HG03045 (cell line): ENCODE measurements at regions not wholly inside any gene's neighbourhood (a gene's known extent, or its start where the extent isn't known, plus 50 kb on each side); places are given as distances from the start of the nearest gene placed in this dataset.
"Not testable (repeated sequence)": the region's sequence is repeated elsewhere in the genome, so short reads cannot be mapped to it uniquely, and the experiment has no call there.

ENCODE experiments used
- ATAC-seq: cut with Tn5 transposase; IDR thresholded peaks from one replicate; pipeline ENCODE4 v1.9.1; 2021; ENCODE audit warnings: mild to moderate bottlenecking, moderate library complexity; ENCODE audit not compliant: unreplicated experiment

DNA sequence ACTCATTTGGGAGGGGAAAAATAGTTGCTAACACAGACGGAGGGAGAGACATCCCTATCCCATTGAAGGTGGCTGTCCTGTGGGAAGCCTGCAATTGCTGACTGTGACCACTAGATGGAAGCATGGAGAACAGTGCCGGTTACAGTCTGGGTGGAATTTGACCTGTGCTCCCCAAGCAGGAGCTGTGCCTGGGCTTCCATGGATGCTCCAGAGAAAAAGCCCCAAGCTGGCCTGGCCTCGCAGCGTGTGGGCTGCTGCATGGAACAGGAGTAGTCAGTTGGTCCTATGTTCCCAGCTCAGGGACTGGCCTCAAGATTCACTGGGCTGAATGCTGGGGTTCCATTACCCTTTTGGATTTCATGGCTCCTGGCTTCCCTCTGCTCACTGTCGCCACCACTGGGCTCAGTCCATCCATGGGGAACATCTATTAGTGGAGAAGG is 116.3 kb upstream of the CHD6 start:
- no peak for ATAC-seq

DNA sequence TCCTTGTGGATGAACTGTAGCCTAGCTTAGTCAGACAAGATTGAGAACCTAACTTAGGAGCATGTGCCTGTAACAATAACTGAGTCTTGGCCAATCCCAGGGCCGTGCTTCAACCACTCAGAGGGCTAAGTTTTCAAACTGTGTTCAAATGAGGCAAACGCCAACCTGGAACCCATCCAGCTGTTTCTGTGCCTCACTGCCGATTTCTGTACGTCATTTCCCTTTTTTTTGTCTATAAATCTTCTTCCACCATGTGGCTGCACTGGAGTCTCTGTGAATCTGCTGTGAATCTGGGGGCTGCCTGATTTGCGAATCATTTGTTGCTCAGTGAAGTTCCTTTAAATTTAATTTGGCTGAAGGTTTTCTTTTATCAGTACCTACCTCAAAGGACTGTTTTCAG is 115.0 kb upstream of the CHD6 start:
- ATAC-seq: no peak

DNA sequence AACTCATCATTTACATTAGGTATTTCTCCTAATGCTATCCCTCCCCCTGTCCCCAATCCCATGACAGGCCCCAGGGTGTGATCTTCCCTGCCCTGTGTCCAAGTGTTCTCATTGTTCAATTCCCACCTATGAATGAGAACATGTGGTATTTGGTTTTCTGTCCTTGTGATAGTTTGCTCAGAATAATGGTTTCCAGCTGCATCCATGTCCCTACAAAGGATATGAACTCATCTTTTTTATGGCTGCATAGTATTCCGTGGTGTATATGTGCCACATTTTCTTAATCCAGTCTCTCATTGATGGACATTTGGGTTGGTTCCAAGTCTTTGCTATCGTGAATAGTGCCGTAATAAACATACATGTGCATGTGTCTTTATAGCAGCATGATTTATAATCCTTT is 113.0 kb upstream of the CHD6 start:
- not testable (repeated sequence) for ATAC-seq

DNA sequence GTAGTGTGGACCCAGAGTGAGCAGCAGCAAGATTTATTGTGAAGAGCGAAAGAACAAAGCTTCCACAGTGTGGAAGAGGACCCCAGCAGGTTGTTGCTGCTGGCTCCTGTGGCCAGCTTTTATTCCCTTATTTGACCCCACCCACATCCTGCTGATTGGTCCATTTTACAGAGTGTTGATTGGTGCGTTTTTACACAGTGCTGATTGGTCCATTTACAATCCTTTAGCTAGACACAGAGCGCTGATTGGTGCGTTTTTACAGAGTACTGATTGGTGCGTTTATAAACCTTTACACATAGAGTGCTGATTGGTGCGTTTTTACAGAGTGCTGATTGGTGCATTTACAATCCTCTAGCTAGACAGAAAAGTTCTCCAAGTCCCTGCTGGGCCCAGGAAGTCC is 109.5 kb upstream of the CHD6 start:
- ATAC-seq: not testable (repeated sequence)

DNA sequence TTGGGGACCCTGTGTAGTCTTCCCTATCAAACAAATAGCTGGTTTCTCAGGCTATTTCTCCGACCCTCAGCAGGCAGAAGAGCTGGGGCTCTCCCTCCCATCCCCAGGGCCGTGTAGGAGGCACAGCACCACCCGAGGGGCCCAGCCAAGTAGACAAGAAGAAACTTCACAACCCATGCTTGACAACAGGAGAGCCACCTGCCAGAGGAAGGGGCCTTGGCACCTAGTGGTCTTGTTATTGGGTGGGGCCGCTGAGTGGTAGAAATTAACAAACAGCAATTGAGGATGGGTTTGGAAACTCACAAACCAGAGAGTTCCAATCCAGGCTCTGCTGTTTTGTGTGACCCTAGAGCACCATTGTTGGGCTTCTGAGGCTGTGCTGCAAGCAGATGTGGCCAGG is 108.5 kb upstream of the CHD6 start:
- ATAC-seq: no peak

DNA sequence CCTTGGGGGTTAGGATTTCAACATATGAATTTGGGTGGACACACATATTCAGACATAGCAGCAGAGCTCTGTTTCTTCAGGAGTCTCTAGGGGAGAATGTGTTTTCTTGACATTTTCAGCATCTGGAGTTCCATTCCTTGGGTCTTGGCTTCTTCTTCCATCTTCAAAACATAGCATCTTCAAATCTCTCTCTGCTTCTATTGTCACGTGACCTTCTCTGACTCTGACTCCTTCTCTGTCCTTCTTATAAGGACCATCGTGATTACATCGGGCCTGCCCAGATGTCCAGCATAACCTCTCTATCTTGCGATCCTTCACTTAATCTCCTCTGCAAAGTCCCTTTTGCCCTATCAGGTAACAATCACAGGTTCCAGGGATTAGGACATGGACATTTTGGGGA is 101.0 kb upstream of the CHD6 start:
- no peak for ATAC-seq

DNA sequence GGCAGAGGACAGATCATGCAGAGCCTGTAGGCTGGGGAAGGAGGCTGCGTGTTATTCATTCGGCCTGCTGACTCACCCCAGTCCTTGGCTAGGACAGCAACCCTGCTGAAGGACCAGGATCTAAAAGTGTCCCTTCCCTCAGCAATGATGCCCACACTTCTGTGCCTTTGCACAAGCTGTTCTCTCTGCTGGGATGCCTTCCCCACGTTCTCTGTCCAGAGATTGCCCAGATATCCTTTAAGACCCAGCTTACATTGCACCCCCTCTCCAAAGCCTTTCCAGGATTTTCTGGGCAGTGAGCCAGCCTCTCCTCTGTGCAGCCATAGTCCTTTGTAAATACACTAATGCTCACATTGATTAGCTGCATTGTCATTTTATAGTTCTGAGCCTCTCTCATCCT is 99.3 kb upstream of the CHD6 start:
- no peak for ATAC-seq

DNA sequence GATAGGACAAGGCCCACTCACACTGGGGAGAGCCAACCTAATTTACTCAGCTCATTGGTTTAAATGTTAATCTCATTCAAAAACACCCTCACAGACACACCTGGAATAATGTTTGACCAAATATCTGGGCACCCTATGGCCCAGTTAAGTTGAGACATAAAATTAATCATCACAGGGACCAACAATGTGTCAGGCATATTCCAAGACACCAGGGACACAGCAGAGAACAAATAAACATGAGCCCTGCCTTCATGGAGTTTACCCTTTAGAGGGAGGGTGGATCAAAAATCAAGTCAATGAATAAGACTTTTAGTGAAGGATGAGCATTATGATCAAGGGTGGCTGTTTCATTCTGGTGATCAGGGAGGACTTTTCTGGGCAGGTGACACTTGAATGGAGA is 98.7 kb upstream of the CHD6 start:
- ATAC-seq: no peak

DNA sequence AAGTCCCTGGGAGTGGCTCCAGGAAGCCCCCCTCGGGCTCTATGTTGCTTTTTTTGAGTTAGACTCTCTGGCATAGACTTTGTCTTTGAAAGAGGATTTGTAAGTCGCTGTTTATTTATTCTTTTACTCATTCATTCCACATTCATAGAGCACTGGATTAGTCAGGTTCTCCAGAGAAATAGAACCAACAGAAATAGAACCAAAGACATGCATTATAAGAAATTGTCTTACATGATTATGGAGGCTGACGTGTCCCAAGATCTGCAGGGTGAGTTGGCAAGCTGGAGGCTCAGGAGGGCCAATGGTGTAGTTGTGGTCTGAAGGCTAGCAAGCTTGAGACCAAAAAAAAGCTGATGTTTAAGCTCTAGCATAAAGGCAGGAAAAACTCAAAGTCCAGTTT is 98.3 kb upstream of the CHD6 start:
- no peak for ATAC-seq

DNA sequence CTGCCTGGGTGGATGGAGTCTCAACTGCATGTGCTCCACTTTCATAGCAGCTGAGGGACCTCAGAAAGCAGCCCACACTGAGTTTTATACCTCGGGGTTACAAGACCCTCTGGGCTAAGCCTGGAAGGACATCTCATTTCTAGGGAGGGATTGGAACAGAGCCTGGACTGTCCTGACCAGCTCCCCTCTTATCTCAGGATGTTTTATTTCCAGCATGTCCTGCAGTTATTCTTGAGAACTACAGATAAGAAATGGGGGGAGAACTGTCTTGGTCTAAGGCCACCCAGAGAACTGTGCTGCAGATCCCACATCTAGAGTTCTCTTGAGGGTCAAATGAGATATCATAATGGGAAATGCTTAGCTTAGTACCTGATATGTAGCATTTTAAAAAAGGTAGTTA is 97.3 kb upstream of the CHD6 start:
- ATAC-seq: no peak

DNA sequence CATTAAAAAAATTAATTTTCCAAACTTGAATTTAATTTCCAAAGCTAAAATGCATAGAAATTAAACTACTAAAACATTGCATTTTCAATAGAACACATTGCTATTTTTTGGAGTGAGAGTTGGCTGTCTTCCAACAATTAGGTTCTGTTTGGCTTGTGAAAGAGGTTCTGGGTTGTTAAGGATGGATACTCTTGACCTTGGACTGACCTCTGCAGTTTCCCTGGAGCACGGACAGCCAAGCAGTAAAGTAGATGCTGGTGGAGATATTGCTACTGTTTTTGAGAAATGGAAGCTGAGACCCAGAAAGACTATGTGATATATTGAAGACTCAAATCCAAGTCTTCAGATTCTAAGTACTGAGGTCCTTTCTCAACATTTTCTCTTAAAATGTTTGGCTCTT is 95.9 kb upstream of the CHD6 start:
- ATAC-seq: no peak

DNA sequence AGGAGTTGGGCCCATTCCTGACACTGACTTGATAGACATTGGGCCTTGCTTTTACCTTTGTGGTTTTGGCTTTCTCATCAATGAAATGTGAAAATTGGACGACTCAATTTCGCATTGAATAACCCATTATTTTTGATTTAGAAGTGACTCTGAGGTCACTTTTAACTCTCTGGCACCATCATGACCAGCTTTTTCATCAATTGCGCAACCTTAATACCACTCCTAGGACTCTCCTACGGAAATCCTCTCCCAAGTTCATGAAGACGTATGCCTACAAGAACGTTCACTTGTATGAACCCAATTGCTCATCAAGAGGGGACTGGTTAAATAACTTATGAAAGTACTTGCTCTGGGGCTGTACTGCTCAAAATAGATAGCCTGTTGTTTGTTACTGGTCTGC is 86.7 kb upstream of the CHD6 start:
- no peak for ATAC-seq

DNA sequence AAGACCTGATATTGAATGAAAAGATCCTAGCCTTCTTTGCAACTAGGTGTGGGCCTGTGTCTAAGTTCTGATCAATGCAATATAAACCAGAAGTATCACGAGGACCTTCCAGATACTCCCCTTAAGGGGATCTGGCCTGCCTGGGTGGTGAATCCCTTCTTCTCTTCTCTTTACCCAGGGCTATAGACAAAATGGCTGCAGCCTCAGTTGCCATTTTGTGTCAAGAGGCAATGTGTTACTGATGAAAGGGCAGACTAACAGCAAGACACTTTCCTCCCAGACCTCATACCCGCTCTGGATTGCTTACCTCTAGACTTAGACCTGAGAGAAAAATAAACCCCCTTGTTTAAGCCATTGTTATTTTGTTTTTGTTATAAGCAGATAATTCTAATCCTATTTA is 84.5 kb upstream of the CHD6 start:
- no peak for ATAC-seq

DNA sequence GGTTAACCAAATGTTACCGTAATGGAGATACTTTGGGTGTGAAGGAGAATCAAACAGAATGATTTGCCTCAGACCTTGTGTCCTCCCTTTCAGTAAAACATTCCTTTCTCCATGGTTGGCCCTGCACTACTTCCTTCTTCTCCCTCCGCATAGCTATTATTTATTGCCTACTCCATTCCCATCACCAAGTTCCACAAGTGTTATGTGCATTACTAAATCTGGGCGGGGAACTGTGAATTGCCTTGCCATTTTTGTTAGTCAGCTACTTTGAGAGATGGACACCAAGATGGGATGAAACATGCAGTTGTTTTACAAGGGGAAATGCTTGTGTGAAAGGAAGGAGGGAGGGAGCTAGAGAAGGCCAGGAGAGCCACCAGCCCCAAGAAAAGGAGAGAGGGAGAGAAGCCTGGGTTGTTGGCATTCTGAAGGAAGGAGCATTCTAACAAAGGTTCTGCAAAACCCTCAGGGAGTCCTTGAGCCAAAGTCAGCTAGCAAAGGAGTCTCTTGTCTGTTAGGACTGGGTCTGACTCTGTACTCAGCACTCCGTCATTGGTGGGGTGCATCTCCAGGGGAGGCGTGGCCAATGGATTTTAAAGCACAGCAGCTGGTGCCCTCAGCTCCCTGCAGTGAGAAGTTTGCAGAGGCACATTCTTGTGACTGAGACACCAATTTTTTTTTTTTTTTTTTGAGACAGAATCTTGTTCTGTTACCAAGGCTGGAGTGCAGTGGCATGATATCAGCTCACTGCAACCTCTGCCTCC is 83.6 kb upstream of the CHD6 start:
- no peak for ATAC-seq

DNA sequence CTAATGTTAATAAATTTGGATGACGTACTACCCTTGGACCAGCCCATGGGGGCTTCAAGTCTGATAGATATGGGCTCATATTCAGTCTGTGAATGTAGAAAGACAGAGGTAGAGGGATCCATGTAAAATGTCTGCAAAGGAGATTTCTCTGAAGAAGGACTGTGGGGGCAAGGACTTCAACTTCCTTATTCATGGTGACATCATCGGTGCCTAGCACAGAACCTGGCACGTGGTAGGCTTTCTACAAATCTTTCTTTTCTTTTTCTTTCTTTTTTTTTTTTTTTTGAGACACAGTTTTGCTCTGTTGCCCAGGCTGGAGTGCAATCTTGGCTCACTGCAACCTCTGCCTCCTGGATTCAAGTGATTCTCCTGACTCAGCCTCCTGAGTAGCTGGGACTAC is 81.5 kb upstream of the CHD6 start:
- not testable (repeated sequence) for ATAC-seq

DNA sequence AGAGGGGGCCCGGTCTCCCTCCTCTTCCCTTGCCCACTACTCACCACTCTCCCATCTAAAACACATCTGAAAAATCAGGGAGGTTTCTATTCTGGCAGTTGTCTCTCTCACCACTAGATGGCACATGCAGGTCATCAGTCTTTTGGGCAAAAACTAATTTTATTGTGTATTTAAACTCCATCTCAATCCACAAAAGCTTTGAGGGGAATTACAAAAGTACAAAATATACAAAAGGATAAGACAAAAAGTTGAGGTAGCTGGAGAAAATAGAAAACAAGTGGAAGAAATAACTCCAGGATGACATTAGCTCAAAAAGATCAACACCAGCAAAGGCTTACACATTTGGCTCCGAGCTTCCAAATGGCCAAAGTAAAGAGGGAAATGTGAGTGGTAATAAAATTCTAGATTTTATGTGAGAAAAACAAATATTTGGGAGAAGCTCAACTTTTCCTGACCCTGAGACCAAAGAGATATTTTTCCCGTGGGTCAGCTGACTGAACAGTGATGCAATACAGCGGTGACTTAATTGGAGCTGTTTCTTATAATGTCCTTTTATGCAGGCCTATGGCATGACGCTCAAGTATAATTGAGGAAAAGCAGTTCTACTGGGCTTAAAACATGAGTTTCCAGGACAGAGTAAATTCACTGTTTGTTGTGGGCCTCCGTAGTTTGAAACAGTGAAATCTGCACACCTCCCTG is 79.8 kb upstream of the CHD6 start:
- no peak for ATAC-seq

DNA sequence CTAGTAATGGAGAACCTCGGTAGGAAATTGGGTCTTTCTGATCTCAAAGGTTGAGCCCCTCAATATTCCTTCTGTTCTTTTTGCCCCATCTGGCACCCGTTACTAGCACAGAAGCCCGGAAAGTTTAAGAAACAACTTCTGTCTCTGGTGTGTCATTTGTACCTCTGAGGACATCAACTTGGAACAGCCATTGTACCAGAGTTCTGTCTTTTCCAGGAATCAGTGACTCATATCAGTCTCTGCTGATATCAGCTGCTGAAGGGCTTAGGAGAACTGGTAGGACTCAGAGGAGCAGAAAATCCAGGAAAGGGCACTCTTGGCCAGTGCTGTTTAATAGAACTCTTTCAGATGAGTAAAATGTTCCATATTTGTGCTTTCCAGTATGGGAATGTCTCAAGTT is 78.3 kb upstream of the CHD6 start:
- no peak for ATAC-seq

DNA sequence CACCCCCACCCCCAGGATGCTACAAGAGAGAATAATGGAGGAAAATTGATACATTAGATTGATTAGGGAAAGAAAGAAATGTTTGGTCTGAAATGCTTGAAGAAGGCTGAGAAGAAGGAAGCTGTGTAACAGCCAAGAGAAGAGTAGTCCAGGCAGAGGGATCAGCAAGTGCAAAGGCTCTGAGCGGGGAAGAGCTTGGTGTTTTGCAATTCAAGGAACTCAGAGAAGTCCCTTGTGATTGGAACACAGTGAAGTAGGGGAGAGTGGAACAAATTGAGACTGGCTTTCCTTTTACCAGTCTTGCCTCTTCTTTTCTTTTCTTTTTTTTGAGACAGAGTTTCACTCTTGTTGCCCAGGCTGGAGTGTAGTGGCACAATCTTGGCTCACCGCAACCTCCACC is 76.6 kb upstream of the CHD6 start:
- no peak for ATAC-seq

DNA sequence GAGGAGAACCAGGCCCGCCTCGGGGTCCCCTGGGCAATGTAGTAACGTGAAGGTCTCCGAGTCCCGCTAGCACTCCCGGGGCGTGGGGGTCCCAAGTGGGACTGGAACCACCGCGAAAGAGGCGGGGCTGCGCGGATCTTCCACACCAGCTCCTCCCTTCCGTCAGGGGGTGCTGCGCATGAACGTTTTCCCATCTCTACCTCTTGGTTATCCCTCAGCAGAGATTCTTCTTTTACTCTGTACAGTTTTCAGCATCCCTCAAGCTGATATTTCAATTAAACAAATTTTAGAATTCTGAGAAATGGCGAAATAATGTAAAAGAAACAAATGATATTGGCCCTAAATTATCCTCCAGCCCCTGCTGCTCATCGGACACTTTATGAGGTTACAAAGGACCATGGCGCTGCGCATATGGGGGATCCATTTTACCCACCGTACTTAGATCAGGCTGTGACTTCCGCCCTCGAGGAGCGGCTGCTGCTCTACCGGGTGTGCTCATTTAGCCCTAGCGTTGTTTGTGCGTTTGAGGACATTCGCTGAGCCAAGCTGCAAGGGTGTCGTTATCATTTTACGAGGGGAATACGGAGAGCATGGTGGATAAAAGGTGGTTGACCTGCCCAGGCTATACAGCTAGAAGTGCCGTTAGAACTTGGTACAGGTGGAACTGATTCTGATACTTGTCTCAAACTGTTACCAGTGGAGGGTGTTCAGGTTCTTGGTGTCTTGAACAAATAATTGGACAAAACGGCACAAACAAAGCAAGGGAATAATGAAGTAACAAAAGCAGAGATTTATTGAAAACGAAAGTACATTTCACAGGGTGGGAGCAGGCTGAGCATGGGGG is 75.2 kb upstream of the CHD6 start:
- ATAC-seq: peak; percentile 80

DNA sequence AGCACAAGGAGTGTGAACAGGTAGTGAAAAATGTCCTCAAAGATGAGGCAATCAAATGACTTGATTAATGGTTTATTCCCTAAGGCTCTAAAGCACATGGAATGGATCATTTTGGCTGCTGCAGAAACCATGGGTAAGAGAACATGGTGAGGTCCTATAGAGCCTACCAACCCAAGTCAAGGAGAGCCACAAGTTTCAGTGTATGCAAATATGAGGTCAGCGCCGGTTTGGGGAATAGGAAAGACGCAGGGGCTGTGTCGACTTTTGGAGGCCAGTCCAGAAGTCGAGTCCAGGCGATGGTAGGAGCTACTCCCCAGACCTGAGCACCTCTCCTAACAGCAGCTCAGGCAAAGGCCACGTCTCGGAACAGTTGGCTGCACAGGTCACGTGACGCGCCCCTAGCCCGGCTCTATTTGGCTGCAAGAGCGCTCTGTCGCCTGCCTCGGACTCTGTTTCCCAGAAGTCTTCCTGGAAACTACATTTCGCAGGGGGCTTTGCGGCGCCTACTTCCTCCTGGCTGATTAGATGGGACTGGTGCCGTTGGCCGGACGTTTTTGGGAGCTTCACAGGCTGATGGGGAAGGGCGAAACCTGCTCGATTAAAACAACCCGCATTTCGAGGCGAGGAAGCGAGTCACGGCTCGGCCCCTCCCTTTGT is 74.4 kb upstream of the CHD6 start:
- ATAC-seq: peak; percentile 52

DNA sequence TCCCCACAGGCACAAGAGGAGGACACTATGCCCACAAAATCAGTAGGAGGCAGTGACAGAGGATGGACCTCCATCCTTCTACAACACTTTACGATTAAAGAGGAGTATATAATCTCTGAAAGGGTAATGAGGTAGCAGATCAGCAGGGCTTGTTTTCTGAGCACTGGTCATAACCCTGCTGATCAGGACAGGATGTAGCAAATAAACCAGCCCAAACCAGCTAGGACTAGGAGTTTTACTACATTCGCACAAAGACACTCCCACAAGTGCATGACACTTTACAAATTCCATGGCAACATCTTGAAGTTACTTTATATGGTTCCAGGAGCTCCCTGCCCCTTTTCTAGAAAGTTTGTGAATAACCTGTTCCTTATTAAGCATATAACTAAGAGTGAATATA is 73.3 kb upstream of the CHD6 start:
- ATAC-seq: no peak
